A549 (cell line): ENCODE measurements at regions not wholly inside any gene's neighbourhood (a gene's known extent, or its start where the extent isn't known, plus 50 kb on each side); places are given as distances from the start of the nearest gene placed in this dataset.

Source experiments
- CBX2 ChIP-seq: fragments of 200-600 bp; sonication (generic); IDR thresholded peaks from 2 replicates; pipeline ENCODE4 v1.6.1; 2016; ENCODE audit warnings: low read depth, mild to moderate bottlenecking, borderline replicate concordance
- JUN ChIP-seq, 2 experiments: fragments of >200 bp; sonication (Bioruptor Twin); formaldehyde crosslinking; IDR thresholded peaks; 2 replicates in 1 of 2; 3 replicates in 1 of 2; pipeline ENCODE4 v1.6.1; 2016 to 2017
- MAZ ChIP-seq: fragments of 150-350 bp; IDR thresholded peaks from 2 replicates; pipeline ENCODE4 v1.6.1; 2014; ENCODE audit warnings: antibody characterized with exemption, low read depth, low read length, borderline replicate concordance
- PHF8 ChIP-seq: fragments of 200-600 bp; sonication (generic); IDR thresholded peaks from 2 replicates; pipeline ENCODE4 v1.6.1; 2016; ENCODE audit warnings: low read depth, mild to moderate bottlenecking, antibody characterized with exemption, moderate library complexity, borderline replicate concordance
- TF ChIP-seq, protein P1 (sequence below): fragments of >200 bp; sonication (Bioruptor Twin); formaldehyde crosslinking; IDR thresholded peaks from 3 replicates; pipeline ENCODE4 v1.5.1; 2016

DNA sequence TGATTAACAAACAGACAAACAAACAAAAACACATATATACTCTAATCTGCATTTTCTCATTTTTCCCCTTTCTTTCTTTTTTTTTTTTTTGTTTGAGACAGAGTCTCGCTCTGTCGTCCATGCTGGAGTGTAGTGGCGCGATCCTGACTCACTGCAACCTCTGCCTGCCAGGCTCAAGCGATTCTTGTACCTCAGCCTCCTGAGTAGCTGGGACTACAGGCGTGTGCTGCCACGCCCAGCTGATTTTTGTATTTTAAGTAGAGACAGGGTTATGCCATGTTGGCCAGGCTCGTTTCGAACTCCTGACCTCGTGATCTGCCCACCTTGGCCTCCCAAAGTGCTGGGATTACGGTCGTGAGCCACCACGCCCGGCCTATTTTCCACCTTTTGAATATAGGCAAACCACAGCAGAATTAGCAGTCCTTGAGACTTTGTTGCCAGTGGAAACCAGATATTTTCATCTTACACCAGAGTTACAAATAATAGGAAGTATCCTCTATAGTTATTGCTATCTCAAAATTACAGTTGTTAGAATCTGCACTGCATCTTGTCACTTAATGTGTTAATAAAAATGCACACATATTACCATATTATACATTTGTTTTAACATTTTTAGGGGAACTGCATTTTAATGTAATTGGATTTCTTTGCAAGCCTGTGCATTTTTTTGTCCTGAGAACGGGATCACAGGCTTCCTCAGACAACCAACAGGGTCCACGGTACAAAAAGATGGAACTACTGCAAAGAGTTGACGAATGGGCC lies 208.2 kb upstream of the ZNF217 start:
- no peak for TF ChIP-seq MAZ
- no peak for TF ChIP-seq JUN (IDR thresholded peaks at IDR 0.05)
- TF ChIP-seq, protein P1, sequence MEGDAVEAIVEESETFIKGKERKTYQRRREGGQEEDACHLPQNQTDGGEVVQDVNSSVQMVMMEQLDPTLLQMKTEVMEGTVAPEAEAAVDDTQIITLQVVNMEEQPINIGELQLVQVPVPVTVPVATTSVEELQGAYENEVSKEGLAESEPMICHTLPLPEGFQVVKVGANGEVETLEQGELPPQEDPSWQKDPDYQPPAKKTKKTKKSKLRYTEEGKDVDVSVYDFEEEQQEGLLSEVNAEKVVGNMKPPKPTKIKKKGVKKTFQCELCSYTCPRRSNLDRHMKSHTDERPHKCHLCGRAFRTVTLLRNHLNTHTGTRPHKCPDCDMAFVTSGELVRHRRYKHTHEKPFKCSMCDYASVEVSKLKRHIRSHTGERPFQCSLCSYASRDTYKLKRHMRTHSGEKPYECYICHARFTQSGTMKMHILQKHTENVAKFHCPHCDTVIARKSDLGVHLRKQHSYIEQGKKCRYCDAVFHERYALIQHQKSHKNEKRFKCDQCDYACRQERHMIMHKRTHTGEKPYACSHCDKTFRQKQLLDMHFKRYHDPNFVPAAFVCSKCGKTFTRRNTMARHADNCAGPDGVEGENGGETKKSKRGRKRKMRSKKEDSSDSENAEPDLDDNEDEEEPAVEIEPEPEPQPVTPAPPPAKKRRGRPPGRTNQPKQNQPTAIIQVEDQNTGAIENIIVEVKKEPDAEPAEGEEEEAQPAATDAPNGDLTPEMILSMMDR: no peak
- no peak for TF ChIP-seq PHF8
- no peak for TF ChIP-seq CBX2
